Tibial nerve (tissue), 4 donors: ENCODE measurements at regions not wholly inside any gene's neighbourhood (a gene's known extent, or its start where the extent isn't known, plus 50 kb on each side); places are given as distances from the start of the nearest gene placed in this dataset.

Experiments used
- DNase-seq, 2 donors: peaks; one replicate each; pipeline ENCODE4 v3.0.0-alpha.2; 2019; ENCODE audit warnings: low spot score in 2 of 2
- H3K27ac ChIP-seq, 4 donors: fragments of 200-600 bp; sonication (generic) in 3 of 4; one replicate each; pipeline ENCODE4 v1.5.1; 2017 to 2019; ENCODE audit warnings: mild to moderate bottlenecking in 1 of 4
- H3K27me3 ChIP-seq, 2 donors: fragments of 200-600 bp; sonication (generic) in 1 of 2; one replicate each; pipeline versions ENCODE4 v1.5.1 to v1.6.0; 2017 to 2019
- H3K36me3 ChIP-seq, 3 donors: fragments of 200-600 bp; sonication (generic); one replicate each; pipeline ENCODE4 v1.5.1; 2018 to 2019
- H3K4me1 ChIP-seq, 4 donors: fragments of 200-600 bp; sonication (generic) in 3 of 4; one replicate each; pipeline ENCODE4 v1.5.1; 2017 to 2019
- H3K4me3 ChIP-seq, 4 donors: fragments of 200-600 bp; sonication (generic) in 3 of 4; one replicate each; pipeline ENCODE4 v1.5.1; 2017 to 2019; ENCODE audit warnings: mild to moderate bottlenecking in 1 of 4, moderate library complexity in 1 of 4
- H3K9me3 ChIP-seq, 4 donors: fragments of 200-600 bp; sonication (generic) in 3 of 4; one replicate each; pipeline ENCODE4 v1.5.1; 2017 to 2019
- EP300 ChIP-seq, 2 donors: sonication (generic); formaldehyde crosslinking; IDR thresholded peaks; one replicate each; pipeline ENCODE4 v1.6.1; 2017; ENCODE audit warnings: antibody characterized with exemption in 2 of 2, mild to moderate bottlenecking in 1 of 2
- POLR2A ChIP-seq, 2 donors: fragments of 450-650 bp; IDR thresholded peaks; one replicate each; pipeline ENCODE4 v1.6.1; 2017; ENCODE audit warnings: antibody characterized with exemption in 2 of 2, mild to moderate bottlenecking in 2 of 2, moderate library complexity in 2 of 2
- WGBS, 2 donors: methylation state at CpG; one replicate each; pipeline ENCODE4 v1.1.5; 2018; 5-methylcytosine and 5-hydroxymethylcytosine counted together
- TF ChIP-seq, protein P1 (sequence below), 5 experiments: fragments of 200-600 bp in 3 of 5; fragments of 450-650 bp in 2 of 5; sonication (generic) in 3 of 5; IDR thresholded peaks; one replicate each; pipeline ENCODE4 v1.5.1; 2016 to 2019; ENCODE audit warnings: antibody characterized with exemption in 5 of 5, mild to moderate bottlenecking in 3 of 5, moderate library complexity in 2 of 5

DNA sequence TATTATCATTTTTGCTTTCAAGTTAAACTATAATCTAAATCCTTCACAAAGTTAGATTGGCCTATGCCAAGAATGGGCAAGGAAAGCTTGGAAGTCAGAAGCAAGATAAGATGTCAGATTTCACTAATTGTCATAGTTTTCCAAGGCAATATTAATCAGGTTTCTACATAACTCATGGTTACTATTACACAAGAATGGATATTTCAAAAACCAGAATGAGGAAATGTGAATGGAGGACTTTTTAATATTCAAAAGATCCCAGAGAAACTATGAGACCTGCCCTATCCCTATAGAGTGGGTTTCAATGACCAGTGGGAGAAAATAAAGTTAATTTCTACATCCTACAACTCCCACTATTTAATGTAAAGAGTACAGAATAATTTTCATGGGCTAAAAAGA is 203.2 kb downstream of the CASP12 start:
- peaks cover 0 to 2% (median 0%) of the 10 kb centered on the region in 4 donors for H3K4me1 ChIP-seq
- H3K4me3 ChIP-seq: no peak overlapping the region
- H3K27ac ChIP-seq: no peak overlapping the region
- H3K36me3 ChIP-seq: no peaks in the 10 kb centered on the region
- DNase-seq: no peak
- H3K9me3 ChIP-seq: no peaks in the 10 kb centered on the region
- H3K27me3 ChIP-seq: no peaks in the 10 kb centered on the region
- no peak for TF ChIP-seq POLR2A (IDR thresholded peaks at IDR 0.05)
- TF ChIP-seq EP300 (IDR thresholded peaks at IDR 0.05): no peak
- TF ChIP-seq, protein P1, sequence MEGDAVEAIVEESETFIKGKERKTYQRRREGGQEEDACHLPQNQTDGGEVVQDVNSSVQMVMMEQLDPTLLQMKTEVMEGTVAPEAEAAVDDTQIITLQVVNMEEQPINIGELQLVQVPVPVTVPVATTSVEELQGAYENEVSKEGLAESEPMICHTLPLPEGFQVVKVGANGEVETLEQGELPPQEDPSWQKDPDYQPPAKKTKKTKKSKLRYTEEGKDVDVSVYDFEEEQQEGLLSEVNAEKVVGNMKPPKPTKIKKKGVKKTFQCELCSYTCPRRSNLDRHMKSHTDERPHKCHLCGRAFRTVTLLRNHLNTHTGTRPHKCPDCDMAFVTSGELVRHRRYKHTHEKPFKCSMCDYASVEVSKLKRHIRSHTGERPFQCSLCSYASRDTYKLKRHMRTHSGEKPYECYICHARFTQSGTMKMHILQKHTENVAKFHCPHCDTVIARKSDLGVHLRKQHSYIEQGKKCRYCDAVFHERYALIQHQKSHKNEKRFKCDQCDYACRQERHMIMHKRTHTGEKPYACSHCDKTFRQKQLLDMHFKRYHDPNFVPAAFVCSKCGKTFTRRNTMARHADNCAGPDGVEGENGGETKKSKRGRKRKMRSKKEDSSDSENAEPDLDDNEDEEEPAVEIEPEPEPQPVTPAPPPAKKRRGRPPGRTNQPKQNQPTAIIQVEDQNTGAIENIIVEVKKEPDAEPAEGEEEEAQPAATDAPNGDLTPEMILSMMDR (IDR thresholded peaks at IDR 0.05): no peak

DNA sequence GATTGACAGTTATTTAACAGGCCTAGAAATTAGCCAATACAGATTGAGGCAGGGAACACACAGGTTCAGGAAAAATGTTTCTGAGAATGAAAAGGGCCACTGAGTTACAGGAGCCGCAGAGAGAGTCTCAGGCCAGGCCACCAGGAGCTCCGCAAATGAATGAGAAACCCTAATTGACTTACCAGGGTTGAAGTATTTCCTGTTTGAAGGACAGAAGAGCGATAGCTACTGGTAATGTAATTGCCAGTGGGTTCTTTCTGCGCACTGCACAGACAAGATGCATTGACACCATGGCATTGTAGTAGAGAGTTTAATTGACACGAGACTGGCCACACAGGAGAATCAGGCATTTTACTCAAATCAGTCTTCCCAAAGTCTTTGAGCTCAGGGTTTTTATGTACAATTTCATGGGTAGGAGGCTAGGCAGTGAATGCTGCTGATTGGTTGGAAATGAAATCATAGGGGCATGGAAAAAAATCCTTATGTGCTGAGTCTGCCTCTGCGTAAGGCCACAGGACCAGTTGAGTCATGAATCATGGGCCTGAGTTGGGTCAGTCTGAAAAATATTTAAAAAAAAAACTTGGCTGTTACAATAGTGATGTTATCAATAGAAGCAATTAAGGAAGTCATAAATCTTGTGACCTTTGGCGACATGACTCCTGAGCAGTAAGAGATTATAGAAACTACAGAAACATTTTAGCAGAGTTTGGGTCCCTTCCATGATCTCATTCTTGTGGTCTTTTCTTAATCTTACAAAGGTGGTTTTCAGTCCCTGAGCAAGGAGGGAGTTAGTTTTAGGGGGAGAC is 203.8 kb downstream of the CASP12 start:
- Histone ChIP-seq H3K4me3 (no peak overlapping the region), H3K27me3 (no peaks in the 10 kb centered on the region), H3K36me3 (no peaks in the 10 kb centered on the region), H3K4me1 (no peaks in the 10 kb centered on the region), H3K27ac (no peak overlapping the region), H3K9me3 (no peaks in the 10 kb centered on the region)
- TF ChIP-seq EP300 (IDR thresholded peaks at IDR 0.05) (no peak), POLR2A (IDR thresholded peaks at IDR 0.05) (no peak)
- TF ChIP-seq, protein P1 (IDR thresholded peaks at IDR 0.05): no peak
- 67 to 71% methylated on average over 7 of the region's 7 CpGs for WGBS, 2 donors
- no peak for DNase-seq

DNA sequence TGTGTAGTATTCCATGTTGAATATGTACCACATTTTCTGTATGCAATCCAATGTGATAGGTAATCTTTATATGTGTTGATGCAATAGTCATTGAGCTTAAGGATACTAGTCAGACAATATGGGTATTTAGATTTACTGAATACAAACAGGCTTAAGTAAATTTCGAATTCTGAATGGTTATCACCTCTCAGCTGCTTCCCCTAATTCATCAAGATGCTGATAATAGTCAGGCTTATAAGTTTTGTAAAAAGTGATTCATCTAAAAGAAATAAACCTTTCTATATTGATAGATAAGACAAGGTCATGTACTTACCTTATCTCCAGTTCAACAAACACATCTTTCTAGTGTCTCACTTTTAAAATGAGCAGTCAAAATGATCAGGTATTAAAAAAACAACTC is 205.5 kb downstream of the CASP12 start:
- DNase-seq: no peak

DNA sequence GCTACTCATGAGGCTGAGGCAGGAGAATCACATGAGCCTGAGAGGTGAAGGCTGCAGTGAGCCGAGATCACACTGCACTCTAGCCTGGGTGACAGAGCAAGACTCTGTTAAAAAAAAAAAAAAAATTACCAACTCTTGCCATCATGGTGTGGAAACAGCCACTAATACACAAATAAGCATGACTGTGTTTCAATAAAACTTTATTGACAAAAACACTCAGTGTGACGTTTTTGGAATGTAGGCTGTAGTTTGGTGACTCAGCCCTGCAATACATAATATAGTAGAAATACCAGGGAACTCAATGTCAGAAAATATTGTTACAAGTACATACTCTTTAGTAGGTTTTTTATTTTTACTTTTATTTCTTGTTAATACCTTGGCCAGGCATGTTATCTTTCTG is 207.1 kb downstream of the CASP12 start:
- WGBS, 2 donors: 79 to 86% methylated on average over 2 of the region's 2 CpGs
- TF ChIP-seq EP300 (IDR thresholded peaks at IDR 0.05) (no peak), POLR2A (IDR thresholded peaks at IDR 0.05) (no peak)
- no peaks in the 10 kb centered on the region for H3K9me3 ChIP-seq

More for the DNA sequence above, 205.5 kb downstream of the CASP12 start:
- no peak overlapping the region for H3K4me3 ChIP-seq
- no peaks in the 10 kb centered on the region for H3K27me3 ChIP-seq
- H3K27ac ChIP-seq: no peak overlapping the region
- no peaks in the 10 kb centered on the region for H3K9me3 ChIP-seq
- 82 to 100% methylated on average over 1 of the region's 1 CpG for WGBS, 2 donors
- no peaks in the 10 kb centered on the region for H3K36me3 ChIP-seq
- TF ChIP-seq, protein P1 (IDR thresholded peaks at IDR 0.05): no peak
- H3K4me1 ChIP-seq: no peaks in the 10 kb centered on the region

DNA sequence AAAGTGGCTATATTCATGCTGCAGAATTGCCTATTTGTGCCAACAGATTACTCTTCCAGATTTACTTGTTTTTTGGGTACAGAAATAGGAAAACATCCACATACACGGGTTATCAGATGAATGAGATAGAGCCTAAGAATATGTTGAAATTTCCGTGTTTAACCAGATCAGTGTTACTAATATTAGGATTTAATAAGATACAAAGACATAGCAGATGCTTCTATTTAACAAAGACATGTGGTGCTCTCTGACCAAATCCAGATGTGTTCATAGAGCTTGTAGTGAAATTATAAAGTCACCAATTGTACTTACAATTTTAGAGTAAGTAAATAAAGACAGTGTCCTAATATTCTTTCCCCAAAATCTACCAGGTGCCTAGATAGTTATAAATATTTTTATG is 208.0 kb downstream of the CASP12 start:
- no peaks in the 10 kb centered on the region for H3K27me3 ChIP-seq

More for the DNA sequence above, 207.1 kb downstream of the CASP12 start:
- H3K27me3 ChIP-seq: no peaks in the 10 kb centered on the region
- no peak overlapping the region for H3K4me3 ChIP-seq
- no peaks in the 10 kb centered on the region for H3K4me1 ChIP-seq
- no peaks in the 10 kb centered on the region for H3K36me3 ChIP-seq
- H3K27ac ChIP-seq: no peak overlapping the region
- no peak for DNase-seq

More for the DNA sequence above, 208.0 kb downstream of the CASP12 start:
- H3K27ac ChIP-seq: no peak overlapping the region
- TF ChIP-seq POLR2A (IDR thresholded peaks at IDR 0.05) (no peak), EP300 (IDR thresholded peaks at IDR 0.05) (no peak)
- TF ChIP-seq, protein P1 (IDR thresholded peaks at IDR 0.05): no peak
- H3K4me3 ChIP-seq: no peak overlapping the region
- WGBS, 2 donors: 53 to 59% methylated on average over 2 of the region's 2 CpGs
- H3K4me1 ChIP-seq: no peaks in the 10 kb centered on the region
- no peaks in the 10 kb centered on the region for H3K9me3 ChIP-seq
- H3K36me3 ChIP-seq: no peaks in the 10 kb centered on the region
- DNase-seq: no peak
